Neuronal stem cell (in vitro differentiated cells): ENCODE measurements at regions not wholly inside any gene's neighbourhood (a gene's known extent, or its start where the extent isn't known, plus 50 kb on each side); places are given as distances from the start of the nearest gene placed in this dataset.
A peak's percentile ranks its signal among the peaks of the same experiment; 100 is the strongest.

Experiments
- DNase-seq: peaks from one replicate; pipeline ENCODE4 v3.0.0-alpha.2; 2013; ENCODE audit warnings: low spot score
- H2AFZ ChIP-seq: one replicate; pipeline ENCODE4 v1.6.1; 2013; ENCODE audit warnings: mild to moderate bottlenecking, low read length, inconsistent platforms
- H2AK5ac ChIP-seq: 2 replicates; pipeline ENCODE4 v1.6.1; 2013; ENCODE audit warnings: low read depth, mild to moderate bottlenecking, inconsistent platforms, low read length, moderate library complexity, mixed read lengths
- H2BK120ac ChIP-seq: 2 replicates; pipeline ENCODE4 v1.6.1; 2013; ENCODE audit warnings: low read depth, mild to moderate bottlenecking, inconsistent platforms, low read length, moderate library complexity, mixed read lengths
- H2BK12ac ChIP-seq: one replicate; pipeline ENCODE4 v1.6.1; 2013; ENCODE audit warnings: low read length, inconsistent platforms
- H2BK15ac ChIP-seq: 2 replicates; pipeline ENCODE4 v1.6.1; 2013; ENCODE audit warnings: mild to moderate bottlenecking, low read length, inconsistent platforms, mixed read lengths
- H2BK5ac ChIP-seq: one replicate; pipeline ENCODE4 v1.6.1; 2013; ENCODE audit warnings: inconsistent platforms, mild to moderate bottlenecking, low read length, moderate library complexity
- H3K14ac ChIP-seq: one replicate; pipeline ENCODE4 v1.6.1; 2013; ENCODE audit warnings: low read length, inconsistent platforms
- H3K18ac ChIP-seq: 2 replicates; pipeline ENCODE4 v1.6.1; 2013; ENCODE audit warnings: low read length, inconsistent platforms
- H3K23ac ChIP-seq: 2 replicates; pipeline ENCODE4 v1.6.1; 2013; ENCODE audit warnings: low read depth, mild to moderate bottlenecking, mixed read lengths, low read length, inconsistent platforms; ENCODE audit not compliant: poor library complexity
- H3K27ac ChIP-seq: replicated peaks from 3 replicates; pipeline ENCODE4 v1.5.1; 2013; ENCODE audit warnings: low read length, inconsistent platforms
- H3K27me3 ChIP-seq, 3 experiments: 2 replicates each; pipeline ENCODE4 v1.6.1; 2013; ENCODE audit warnings: low read length in 3 of 3, mild to moderate bottlenecking in 2 of 3, inconsistent platforms in 1 of 3, low read depth in 1 of 3, mixed read lengths in 1 of 3, moderate library complexity in 1 of 3; ENCODE audit not compliant: control insufficient read depth in 3 of 3, insufficient read depth in 3 of 3
- H3K36me3 ChIP-seq, 2 donors: replicated peaks in 1 of 2; 2 replicates each; pipeline ENCODE4 v1.6.1; 2013; ENCODE audit warnings: low read length in 2 of 2; ENCODE audit not compliant: control insufficient read depth in 2 of 2, insufficient read depth in 2 of 2
- H3K4ac ChIP-seq: 2 replicates; pipeline ENCODE4 v1.6.1; 2013; ENCODE audit warnings: inconsistent platforms, mild to moderate bottlenecking, low read length, moderate library complexity
- H3K4me1 ChIP-seq, 2 donors: 1 replicate in 1 of 2; 2 replicates in 1 of 2; pipeline ENCODE4 v1.6.1; 2013; ENCODE audit warnings: low read length in 2 of 2, low read depth in 1 of 2; ENCODE audit not compliant: control insufficient read depth in 2 of 2, insufficient read depth in 1 of 2
- H3K4me2 ChIP-seq: one replicate; pipeline ENCODE4 v1.6.1; 2013; ENCODE audit warnings: mild to moderate bottlenecking, low read length, inconsistent platforms; ENCODE audit not compliant: insufficient read depth, poor library complexity, severe bottlenecking
- H3K4me3 ChIP-seq, 2 donors: 2 replicates each; pipeline ENCODE4 v1.5.1; 2013; ENCODE audit warnings: low read length in 2 of 2, mild to moderate bottlenecking in 2 of 2, inconsistent platforms in 1 of 2, moderate library complexity in 1 of 2
- H3K79me1 ChIP-seq: one replicate; pipeline ENCODE4 v1.6.1; 2013; ENCODE audit warnings: low read depth, mild to moderate bottlenecking, inconsistent platforms, low read length, moderate library complexity
- H3K9ac ChIP-seq: one replicate; pipeline ENCODE4 v1.6.1; 2013; ENCODE audit warnings: mild to moderate bottlenecking, low read depth, low read length, inconsistent platforms; ENCODE audit not compliant: poor library complexity
- H3K9me3 ChIP-seq, 2 donors: replicated peaks in 1 of 2; 2 replicates each; pipeline versions ENCODE3 to v1.6.1; 2013; ENCODE audit warnings: low read length in 2 of 2, mild to moderate bottlenecking in 2 of 2, inconsistent platforms in 1 of 2, low read depth in 1 of 2, mixed read lengths in 1 of 2, moderate library complexity in 1 of 2; ENCODE audit not compliant: control insufficient read depth in 2 of 2, insufficient read depth in 1 of 2
- H4K8ac ChIP-seq: one replicate; pipeline ENCODE4 v1.6.1; 2013; ENCODE audit warnings: low read depth, mild to moderate bottlenecking, inconsistent platforms, low read length, moderate library complexity
- H4K91ac ChIP-seq: one replicate; pipeline ENCODE4 v1.6.1; 2013; ENCODE audit warnings: low read length, low read depth, mild to moderate bottlenecking, inconsistent platforms; ENCODE audit not compliant: poor library complexity
- WGBS, 2 donors: extraction: QIAGEN DNeasy Blood & Tissue Kit; methylation state at CpG; one replicate each; pipeline ENCODE4 v1.1.7; 2013; ENCODE audit warnings: missing lambda C conversion rate in 2 of 2, mixed read lengths in 1 of 2; ENCODE audit not compliant: insufficient read length in 2 of 2, insufficient replicate concordance in 1 of 2; ENCODE audit errors: extremely low coverage in 2 of 2; 5-methylcytosine and 5-hydroxymethylcytosine counted together

DNA sequence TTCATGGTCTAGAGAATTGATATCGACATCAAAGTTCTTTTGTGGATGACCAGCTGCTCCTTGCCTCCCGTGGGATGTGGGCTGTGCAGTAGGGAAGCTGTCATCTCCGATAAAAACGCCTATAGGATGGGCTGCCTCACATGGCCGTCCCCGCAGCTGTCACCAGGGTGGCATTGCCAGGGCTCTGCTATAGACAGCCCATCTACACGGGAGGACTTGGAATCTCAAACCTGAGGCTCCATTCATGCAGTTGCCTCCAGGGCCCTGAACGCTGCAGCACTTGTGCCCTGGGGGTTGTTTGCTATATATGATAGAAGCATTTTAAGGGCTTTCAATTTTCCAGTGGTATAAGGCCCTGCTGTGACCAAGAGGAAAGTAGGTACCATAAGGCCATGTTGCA, 183.1 kb downstream of the MYCN start:
- Histone ChIP-seq H4K91ac (no peak overlapping the region), H2BK120ac (no peak overlapping the region), H3K4me1 (peaks cover 11 to 17% of the 10 kb centered on the region in 2 donors), H3K18ac (no peak overlapping the region), H3K36me3 (no peaks in the 10 kb centered on the region), H3K4ac (no peak overlapping the region), H3K23ac (no peak overlapping the region), H3K14ac (peak overlapping the region; percentile 79), H2BK5ac (no peak overlapping the region), H2AK5ac (no peak overlapping the region), H3K9ac (no peak overlapping the region), H3K27ac (no peak overlapping the region), H3K79me1 (no peaks in the 10 kb centered on the region), H3K9me3 (peaks cover 2 to 3% of the 10 kb centered on the region in 2 donors), H4K8ac (no peak overlapping the region), H2BK12ac (no peak overlapping the region), H3K4me2 (no peak overlapping the region), H2BK15ac (no peak overlapping the region), H3K27me3 (no peaks in the 10 kb centered on the region), H3K4me3 (no peak overlapping the region), H2AFZ (no peak overlapping the region)
- no peak for DNase-seq
- no CpG with 5 or more reads among the region's 8 CpGs for WGBS, 2 donors

DNA sequence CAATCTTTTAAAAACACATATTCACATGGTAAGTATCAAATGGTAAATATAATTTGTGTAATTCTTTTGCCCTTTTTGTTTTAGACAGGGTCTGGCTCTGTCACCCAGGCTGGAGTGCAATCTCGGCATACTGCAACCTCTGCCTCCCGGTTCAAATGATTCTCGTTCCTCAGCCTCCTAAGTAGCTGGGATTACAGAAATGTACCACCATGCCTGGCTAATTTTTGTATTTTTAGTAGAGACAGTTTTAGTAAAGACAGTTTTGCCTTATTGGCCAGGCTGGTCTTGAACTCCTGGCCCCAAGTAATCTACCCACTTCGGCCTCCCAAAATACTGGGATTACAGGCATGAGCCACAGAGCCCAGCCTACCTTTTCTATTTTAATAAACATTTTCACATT, 182.2 kb downstream of the MYCN start:
- H3K9me3 ChIP-seq = peaks cover 2 to 3% of the 10 kb centered on the region in 2 donors
- H2BK120ac ChIP-seq = no peak overlapping the region
- no peak overlapping the region for H4K8ac ChIP-seq
- no peaks in the 10 kb centered on the region for H3K36me3 ChIP-seq
- no peak overlapping the region for H3K14ac ChIP-seq
- no peaks in the 10 kb centered on the region for H3K79me1 ChIP-seq
- no peak overlapping the region for H4K91ac ChIP-seq
- H3K9ac ChIP-seq = no peak overlapping the region
- H3K4ac ChIP-seq = no peak overlapping the region
- H3K4me2 ChIP-seq = no peak overlapping the region
- H3K27ac ChIP-seq = no peak overlapping the region
- H3K27me3 ChIP-seq = no peaks in the 10 kb centered on the region
- DNase-seq = no peak
- H2BK12ac ChIP-seq = no peak overlapping the region
- H2AK5ac ChIP-seq = no peak overlapping the region
- no CpG with 5 or more reads among the region's 4 CpGs for WGBS, 2 donors
- H2AFZ ChIP-seq = no peak overlapping the region
- H2BK5ac ChIP-seq = no peak overlapping the region
- no peak overlapping the region for H3K4me3 ChIP-seq
- no peak overlapping the region for H3K23ac ChIP-seq
- peaks cover 11 to 17% of the 10 kb centered on the region in 2 donors for H3K4me1 ChIP-seq
- H2BK15ac ChIP-seq = no peak overlapping the region
- no peak overlapping the region for H3K18ac ChIP-seq

DNA sequence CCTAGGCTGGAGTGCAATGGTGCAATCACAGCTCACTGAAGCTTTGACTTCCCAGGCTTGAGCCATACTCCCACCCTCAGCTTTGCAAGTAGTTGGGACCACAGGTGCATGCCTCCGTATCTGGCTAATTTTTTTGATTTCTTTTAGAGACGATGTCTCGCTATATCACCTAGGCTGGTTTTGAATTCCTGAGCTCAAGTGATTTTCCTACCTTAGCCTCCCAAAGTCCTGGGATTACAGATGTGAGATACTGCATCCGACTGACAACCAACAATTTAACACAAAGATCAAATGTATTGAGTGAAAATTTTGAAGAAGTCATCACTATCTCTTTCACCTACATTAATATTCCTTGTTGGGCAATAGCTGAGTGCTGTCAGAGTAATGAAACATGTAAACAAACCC, 181.6 kb downstream of the MYCN start:
- Histone ChIP-seq H3K23ac (no peak overlapping the region), H3K9me3 (peaks cover 2 to 3% of the 10 kb centered on the region in 2 donors), H2BK120ac (no peak overlapping the region), H2AFZ (no peak overlapping the region), H3K9ac (no peak overlapping the region), H2BK5ac (no peak overlapping the region), H4K91ac (no peak overlapping the region), H3K14ac (no peak overlapping the region), H3K36me3 (no peaks in the 10 kb centered on the region), H3K18ac (no peak overlapping the region), H3K27ac (no peak overlapping the region), H2BK15ac (no peak overlapping the region), H2AK5ac (no peak overlapping the region), H2BK12ac (no peak overlapping the region), H3K27me3 (no peaks in the 10 kb centered on the region), H3K4me3 (no peak overlapping the region), H3K4ac (no peak overlapping the region), H3K4me1 (peaks cover 11 to 17% of the 10 kb centered on the region in 2 donors), H4K8ac (no peak overlapping the region), H3K4me2 (no peak overlapping the region), H3K79me1 (no peaks in the 10 kb centered on the region)
- DNase-seq = no peak
- no CpG with 5 or more reads among the region's 4 CpGs for WGBS, 2 donors

DNA sequence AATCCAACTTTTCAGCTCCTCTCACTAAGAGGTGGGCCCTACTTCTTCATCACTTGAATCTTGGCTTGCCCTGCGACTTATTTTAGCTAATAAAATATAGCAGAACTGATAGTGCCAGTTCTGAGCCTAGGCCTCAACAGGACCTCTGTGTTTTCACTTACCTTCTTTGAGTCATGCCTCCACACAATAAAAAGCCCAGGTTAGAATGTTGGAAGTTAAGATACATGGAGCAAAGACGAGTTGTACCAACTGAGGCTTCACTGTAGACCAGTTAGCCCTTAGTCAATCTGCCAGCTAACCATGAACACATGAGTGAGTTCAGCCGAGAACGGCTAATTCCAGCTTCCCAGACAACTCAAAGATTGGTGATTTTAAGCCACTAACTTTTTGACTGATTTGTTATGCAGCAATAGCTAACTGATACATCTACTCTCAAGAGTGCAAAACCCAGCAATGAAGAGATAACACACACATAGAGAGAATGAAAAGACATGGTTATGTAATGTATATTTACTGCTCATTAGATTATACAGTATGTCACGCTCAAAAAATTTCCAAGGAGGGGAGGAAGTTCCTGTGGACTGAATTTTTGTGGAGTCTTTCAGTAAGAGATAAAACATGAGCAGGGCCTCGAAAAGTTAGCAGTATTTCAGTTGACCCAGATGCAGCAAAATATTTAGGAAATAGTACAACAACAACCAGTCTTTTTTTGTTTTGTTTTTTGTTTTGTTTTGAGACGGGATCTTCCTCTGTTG, 181.1 kb downstream of the MYCN start:
- H3K4ac ChIP-seq = no peak overlapping the region
- H3K36me3 ChIP-seq = no peaks in the 10 kb centered on the region
- H2AFZ ChIP-seq = no peak overlapping the region
- H3K23ac ChIP-seq = no peak overlapping the region
- H3K14ac ChIP-seq = no peak overlapping the region
- no peaks in the 10 kb centered on the region for H3K79me1 ChIP-seq
- H4K8ac ChIP-seq = no peak overlapping the region
- H3K4me2 ChIP-seq = no peak overlapping the region
- H3K9ac ChIP-seq = no peak overlapping the region
- H3K4me1 ChIP-seq = peaks cover 9 to 14% of the 10 kb centered on the region in 2 donors
- no peaks in the 10 kb centered on the region for H3K27me3 ChIP-seq
- DNase-seq = no peak
- no peak overlapping the region for H3K18ac ChIP-seq
- no peak overlapping the region for H2BK12ac ChIP-seq
- H3K9me3 ChIP-seq = peaks cover 2 to 3% of the 10 kb centered on the region in 2 donors
- H3K4me3 ChIP-seq = no peak overlapping the region
- no CpG with 5 or more reads among the region's 7 CpGs for WGBS, 2 donors
- H4K91ac ChIP-seq = no peak overlapping the region
- H2BK15ac ChIP-seq = no peak overlapping the region
- no peak overlapping the region for H2AK5ac ChIP-seq
- no peak overlapping the region for H2BK120ac ChIP-seq
- H3K27ac ChIP-seq = no peak overlapping the region
- no peak overlapping the region for H2BK5ac ChIP-seq
